ENCODE measurements at regions not wholly inside any gene's neighbourhood (a gene's known extent, or its start where the extent isn't known, plus 50 kb on each side); places are given as distances from the start of the nearest gene placed in this dataset.

DNA sequence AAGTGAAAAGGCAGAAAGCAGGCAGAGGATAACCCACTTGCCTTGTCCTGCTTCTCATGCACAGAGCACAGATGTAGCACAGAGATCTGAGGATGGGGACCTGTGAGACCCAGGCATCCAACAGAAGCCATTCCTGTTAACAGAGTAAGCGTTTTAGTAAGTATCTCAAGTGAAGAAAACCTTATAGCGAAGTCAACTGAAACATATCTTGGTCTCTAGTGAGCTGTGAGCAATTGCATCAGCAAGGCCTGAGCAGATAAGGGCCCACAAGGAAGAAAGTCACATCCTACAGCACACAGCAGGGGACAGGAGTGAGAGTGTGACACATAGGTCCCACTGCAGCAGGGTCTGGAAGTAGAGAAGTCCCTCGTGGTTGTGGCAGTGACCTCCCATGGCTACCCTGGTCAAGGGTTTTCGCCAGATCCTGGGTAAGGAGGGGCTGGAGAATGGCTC lies 248.7 kb upstream of the TNP1 start:
- Histone ChIP-seq H3K36me3 (no peaks in the 10 kb centered on the region), H3K9me3 (no peaks in the 10 kb centered on the region), H3K4me1 (no peaks in the 10 kb centered on the region), H3K27ac (no peak overlapping the region), H3K27me3 (no peaks in the 10 kb centered on the region), H3K4me3 (no peak overlapping the region)
- DNase-seq = no peak
- TF ChIP-seq CTCF (IDR thresholded peaks at IDR 0.05) (no peak), POLR2A (IDR thresholded peaks at IDR 0.05) (no peak)
- intact Hi-C loops (cut with DNase I; ENCODE audit: low total_unique reads) = no loop called here

DNA sequence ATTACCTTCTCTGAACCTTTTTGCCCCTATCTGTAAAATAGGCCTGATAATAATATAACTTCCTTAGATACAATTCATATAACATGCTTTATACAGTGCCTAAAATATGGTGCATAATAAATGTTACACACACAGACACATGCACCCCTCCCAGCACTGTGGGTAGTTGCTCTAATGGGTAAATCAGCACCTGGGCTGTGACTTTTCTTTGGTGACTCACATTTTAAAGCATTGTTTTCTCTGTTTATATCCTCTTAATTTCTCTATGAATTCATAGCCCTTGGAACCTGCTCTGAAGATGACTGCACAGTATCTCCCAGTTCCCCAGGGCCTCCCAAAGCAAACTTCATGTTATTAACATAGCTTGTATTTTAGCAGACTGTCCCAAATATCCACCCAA lies 248.2 kb upstream of the TNP1 start:
- Histone ChIP-seq H3K27ac (no peak overlapping the region), H3K4me1 (no peaks in the 10 kb centered on the region), H3K27me3 (no peaks in the 10 kb centered on the region), H3K36me3 (no peaks in the 10 kb centered on the region), H3K4me3 (no peak overlapping the region), H3K9me3 (no peaks in the 10 kb centered on the region)
- intact Hi-C loops (cut with DNase I; ENCODE audit: low total_unique reads) = no loop called here
- TF ChIP-seq CTCF (IDR thresholded peaks at IDR 0.05) (no peak), POLR2A (IDR thresholded peaks at IDR 0.05) (no peak)
- no peak for DNase-seq

- intact Hi-C loops (cut with DNase I; ENCODE audit: low total_unique reads) = no loop called here
- Histone ChIP-seq H3K9me3 (no peaks in the 10 kb centered on the region), H3K36me3 (no peaks in the 10 kb centered on the region), H3K4me1 (no peaks in the 10 kb centered on the region), H3K27ac (no peak overlapping the region), H3K4me3 (no peak overlapping the region), H3K27me3 (no peaks in the 10 kb centered on the region)
- no peak for TF ChIP-seq POLR2A (IDR thresholded peaks at IDR 0.05)
- no peak for TF ChIP-seq CTCF (IDR thresholded peaks at IDR 0.05)
- no peak for DNase-seq
These were observed 247.6 kb upstream of the TNP1 start for GRCh38 chr2:217107480-217107879.

DNA sequence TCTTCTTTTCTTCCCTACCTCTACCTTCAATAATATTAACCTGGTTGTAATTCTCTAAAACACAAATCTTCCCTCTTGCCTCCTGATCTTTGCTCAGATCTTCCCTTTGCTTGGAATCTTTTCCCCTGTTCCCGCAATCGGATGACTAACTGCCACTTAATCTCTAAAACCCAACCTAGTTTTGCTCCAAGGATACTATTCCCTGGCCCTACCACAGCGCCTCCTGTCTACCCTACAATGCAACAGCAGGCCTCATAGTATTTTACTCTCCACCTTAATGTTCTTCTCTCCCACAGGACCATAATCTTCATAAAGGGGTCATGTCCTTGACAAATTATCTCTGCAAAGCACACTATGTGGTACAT lies 246.8 kb upstream of the TNP1 start:
- intact Hi-C loops (cut with DNase I; ENCODE audit: low total_unique reads) = no loop called here
- no peak overlapping the region for H3K27ac ChIP-seq

More for the DNA sequence above, 246.8 kb upstream of the TNP1 start:
- DNase-seq = no peak
- TF ChIP-seq CTCF (IDR thresholded peaks at IDR 0.05) (no peak), POLR2A (IDR thresholded peaks at IDR 0.05) (no peak)
- Histone ChIP-seq H3K4me1 (no peaks in the 10 kb centered on the region), H3K4me3 (no peak overlapping the region), H3K9me3 (no peaks in the 10 kb centered on the region), H3K36me3 (no peaks in the 10 kb centered on the region), H3K27me3 (no peaks in the 10 kb centered on the region)

All from uterus (tissue), 3 donors.